PFSK-1 (cell line): ENCODE measurements at regions not wholly inside any gene's neighbourhood (a gene's known extent, or its start where the extent isn't known, plus 50 kb on each side); places are given as distances from the start of the nearest gene placed in this dataset.

Source experiments
- POLR2AphosphoS5 ChIP-seq: IDR thresholded peaks from 2 replicates; pipeline ENCODE4 v1.6.1; 2012; ENCODE audit warnings: low read depth, mild to moderate bottlenecking, control low read depth, low read length, moderate library complexity
- REST ChIP-seq, 2 experiments: IDR thresholded peaks; 2 replicates each; pipeline versions ENCODE4 v1.6.1 to v1.8.0; 2011 to 2012; ENCODE audit warnings: low read depth in 2 of 2, low read length in 2 of 2, control low read depth in 1 of 2, inconsistent platforms in 1 of 2, mild to moderate bottlenecking in 1 of 2, moderate library complexity in 1 of 2; ENCODE audit not compliant: insufficient read depth in 1 of 2
- SIN3A ChIP-seq: IDR thresholded peaks from 2 replicates; pipeline ENCODE4 v1.6.1; 2012; ENCODE audit warnings: mild to moderate bottlenecking, low read length, moderate library complexity, borderline replicate concordance; ENCODE audit not compliant: insufficient read depth
- TAF1 ChIP-seq: IDR thresholded peaks from 2 replicates; pipeline ENCODE4 v1.6.1; 2012; ENCODE audit warnings: low read length, control low read depth, borderline replicate concordance; ENCODE audit not compliant: insufficient read depth

- TF ChIP-seq POLR2AphosphoS5 = no peak
- TF ChIP-seq SIN3A = no peak
- no peak for TF ChIP-seq TAF1
- TF ChIP-seq REST (IDR thresholded peaks at IDR 0.05; ENCODE audit: insufficient read depth in 1 of 2, low read depth in 2 of 2, low read length in 2 of 2) = no peak
Observed at GRCh38 chr21:17442165-17442564, 70.7 kb upstream of the CXADR start.
